ENCODE measurements at regions not wholly inside any gene's neighbourhood (a gene's known extent, or its start where the extent isn't known, plus 50 kb on each side); places are given as distances from the start of the nearest gene placed in this dataset.

GRCh38 chr4:11342401-11342800 lies 86.3 kb downstream of the HS3ST1 start:
- H2AK5ac ChIP-seq (ENCODE audit: low read depth, low read length) = no peak overlapping the region
- ChIA-PET CTCF (ENCODE audit: partially characterized antibody) (interaction anchor here (0.5 to 0.6 kb wide), 2 partner anchors 380 to 865 kb away, joined by 3 read pairs; no protein-coding TSS in a partner anchor), POLR2A (ENCODE audit: partially characterized antibody) (no interaction called here)
- H4K5ac ChIP-seq (ENCODE audit: insufficient read length, low read depth, low read length) = no peak overlapping the region
- no peak overlapping the region for H3K18ac ChIP-seq (ENCODE audit: extremely low read depth, low read length)
- no peak overlapping the region for H2BK15ac ChIP-seq (ENCODE audit: low read length)
- no peak overlapping the region for H2BK120ac ChIP-seq (replicated peaks; ENCODE audit: low read depth, low read length)
- H3K23me2 ChIP-seq (ENCODE audit: low read depth, low read length) = no peaks in the 10 kb centered on the region
- H3K27ac ChIP-seq (ENCODE audit: low read depth, low read length) = no peak overlapping the region
- H3K23ac ChIP-seq (ENCODE audit: insufficient read length) = no peak overlapping the region
- no peak overlapping the region for H2AFZ ChIP-seq (ENCODE audit: low read length)
- no peak overlapping the region for H2BK20ac ChIP-seq (ENCODE audit: low read length)
- no peak overlapping the region for H4K8ac ChIP-seq (ENCODE audit: extremely low read depth, insufficient read depth, low read length)
- H3K79me1 ChIP-seq (ENCODE audit: low read depth, low read length) = no peaks in the 10 kb centered on the region
- H3K4me1 ChIP-seq (replicated peaks in 1 of 4; ENCODE audit: control insufficient read depth in 3 of 4, insufficient read depth in 4 of 4, low read length in 3 of 4) = no peaks in the 10 kb centered on the region
- no peak overlapping the region for H3K4me2 ChIP-seq (ENCODE audit: insufficient read depth in 1 of 2, low read depth in 2 of 2, low read length in 2 of 2)
- no peaks in the 10 kb centered on the region for H3K79me2 ChIP-seq (ENCODE audit: control insufficient read depth in 1 of 2, insufficient read depth in 2 of 2, low read length in 2 of 2)
- no peaks in the 10 kb centered on the region for H3K9me3 ChIP-seq (ENCODE audit: insufficient read depth in 2 of 2, low read depth in 1 of 2, low read length in 1 of 2)
- FAIRE-seq (no peak), DNase-seq (ENCODE audit: low read depth in 1 of 2, low spot score in 2 of 2) (no peak)
- no peak overlapping the region for H2BK12ac ChIP-seq (ENCODE audit: low read depth, low read length)
- no peaks in the 10 kb centered on the region for H4K20me1 ChIP-seq (replicated peaks in 1 of 2; ENCODE audit: control insufficient read depth in 1 of 2, insufficient read depth in 2 of 2, low read length in 2 of 2)
- H3K14ac ChIP-seq (ENCODE audit: insufficient read length) = no peak overlapping the region
- H3K4ac ChIP-seq (replicated peaks; ENCODE audit: insufficient read length, low read depth, low read length) = no peak overlapping the region
- H3K56ac ChIP-seq (replicated peaks; ENCODE audit: insufficient read length, low read depth, low read length) = no peak overlapping the region
- 83% methylated on average over 6 of the region's 6 CpGs; no CpG with 5 or more reads in 1 of the 2 experiments for WGBS, 2 experiments (ENCODE audit: extremely low coverage in 1 of 2, insufficient coverage in 1 of 2, insufficient read length in 1 of 2, insufficient replicate concordance in 2 of 2, low coverage in 1 of 2, low lambda C conversion rate in 2 of 2, missing lambda C conversion rate in 1 of 2)
- no peak overlapping the region for H2BK5ac ChIP-seq (ENCODE audit: low read depth, low read length)
- H3K36me3 ChIP-seq (ENCODE audit: control insufficient read depth in 2 of 4, insufficient read depth in 4 of 4, low read length in 3 of 4) = no peaks in the 10 kb centered on the region; a peak in 2 of 8 replicates
- no peaks in the 10 kb centered on the region for H3K27me3 ChIP-seq (replicated peaks in 1 of 4; ENCODE audit: control insufficient read depth in 3 of 4, extremely low read depth in 1 of 4, insufficient read depth in 3 of 4, low read length in 3 of 4)
- H3K9ac ChIP-seq (replicated peaks in 1 of 4; ENCODE audit: extremely low read depth in 1 of 4, low read depth in 3 of 4, low read length in 3 of 4) = no peak overlapping the region
- H4K91ac ChIP-seq (replicated peaks; ENCODE audit: insufficient read length, low read length) = no peak overlapping the region
- H3K4me3 ChIP-seq (ENCODE audit: extremely low read depth in 1 of 4, insufficient read depth in 2 of 4, low read depth in 3 of 4, low read length in 4 of 4) = no peak overlapping the region
- no peak for TF ChIP-seq SP1 (IDR thresholded peaks at IDR 0.05; ENCODE audit: low read depth, low read length)
- no peak for TF ChIP-seq SP2 (IDR thresholded peaks at IDR 0.05; ENCODE audit: low read length)
- TF ChIP-seq RAD21 (IDR thresholded peaks at IDR 0.05 in 1 of 2, conservative IDR thresholded peaks at IDR 0.05 in 1 of 2; ENCODE audit: low read depth in 2 of 2, low read length in 2 of 2) = no peak
- no peak for TF ChIP-seq USF2 (IDR thresholded peaks at IDR 0.05; ENCODE audit: low read length)
- TF ChIP-seq CTCF (IDR thresholded peaks at IDR 0.05; ENCODE audit: control extremely low read depth in 1 of 3, insufficient read depth in 1 of 3, low read depth in 1 of 3, low read length in 3 of 3) = no peak
- no peak for TF ChIP-seq SUZ12 (IDR thresholded peaks at IDR 0.05; ENCODE audit: low read length)
- TF ChIP-seq EGR1 (IDR thresholded peaks at IDR 0.05; ENCODE audit: borderline replicate concordance, low read depth, low read length) = no peak
- no peak for TF ChIP-seq RBBP5 (IDR thresholded peaks at IDR 0.05; ENCODE audit: borderline replicate concordance, low read depth, low read length)
- no peak for TF ChIP-seq HDAC2 (IDR thresholded peaks at IDR 0.05; ENCODE audit: borderline replicate concordance in 1 of 2, low read depth in 2 of 2, low read length in 2 of 2)
- TF ChIP-seq EZH2 (IDR thresholded peaks at IDR 0.05; ENCODE audit: low read depth, low read length, severe bottlenecking) = no peak

All from H1 (cell line).